HEK293T (cell line): ENCODE measurements at regions not wholly inside any gene's neighbourhood (a gene's known extent, or its start where the extent isn't known, plus 50 kb on each side); places are given as distances from the start of the nearest gene placed in this dataset.

Experiments
- CTCF ChIA-PET: fragments of 350-600 bp; formaldehyde crosslinking; extraction: SDS; loops from one replicate; lab custom pipeline; 2021; ENCODE audit warnings: antibody characterized with exemption, inconsistent platforms; lab: Yijun Ruan, JAX
- POLR2A ChIA-PET: fragments of 350-600 bp; formaldehyde crosslinking; extraction: SDS; loops from one replicate; lab custom pipeline; 2020; ENCODE audit warnings: antibody characterized with exemption, inconsistent platforms; lab: Yijun Ruan, JAX
- DNase-seq: peaks from one replicate; pipeline ENCODE4 v3.0.0; 2012; ENCODE audit warnings: mixed read lengths; ENCODE audit errors: extremely low spot score
- ARNT ChIP-seq: fragments of 450-650 bp; IDR thresholded peaks from 2 replicates; pipeline ENCODE4 v1.6.1; 2017; ENCODE audit warnings: mild to moderate bottlenecking
- BHLHE40 ChIP-seq: fragments of 450-650 bp; IDR thresholded peaks from 2 replicates; pipeline ENCODE4 v1.6.1; 2016; ENCODE audit warnings: mild to moderate bottlenecking, moderate library complexity, borderline replicate concordance
- CTBP1 ChIP-seq: fragments of 450-650 bp; IDR thresholded peaks from 2 replicates; pipeline ENCODE4 v1.6.1; 2016; ENCODE audit warnings: borderline replicate concordance
- ELF4 ChIP-seq: fragments of 450-650 bp; IDR thresholded peaks from 2 replicates; pipeline ENCODE4 v1.6.1; 2017; ENCODE audit warnings: antibody characterized with exemption
- FOXA1 ChIP-seq: fragments of 450-650 bp; IDR thresholded peaks from 2 replicates; pipeline ENCODE4 v1.6.1; 2016; ENCODE audit warnings: mild to moderate bottlenecking
- FOXK2 ChIP-seq: fragments of 450-650 bp; IDR thresholded peaks from 2 replicates; pipeline ENCODE4 v1.6.1; 2016; ENCODE audit warnings: mild to moderate bottlenecking
- FOXM1 ChIP-seq: fragments of 450-650 bp; IDR thresholded peaks from 2 replicates; pipeline ENCODE4 v1.6.1; 2017; ENCODE audit warnings: mild to moderate bottlenecking, borderline replicate concordance
- HDGF ChIP-seq: fragments of 450-650 bp; IDR thresholded peaks from 2 replicates; pipeline ENCODE4 v1.6.1; 2017; ENCODE audit warnings: antibody characterized with exemption, borderline replicate concordance
- L3MBTL2 ChIP-seq: fragments of 450-650 bp; conservative IDR thresholded peaks from 2 replicates; pipeline ENCODE4 v1.6.1; 2016; ENCODE audit warnings: mild to moderate bottlenecking
- LEF1 ChIP-seq: fragments of 450-650 bp; IDR thresholded peaks from 2 replicates; pipeline ENCODE4 v1.6.1; 2017; ENCODE audit warnings: mild to moderate bottlenecking, borderline replicate concordance
- NFRKB ChIP-seq: fragments of 450-650 bp; IDR thresholded peaks from 2 replicates; pipeline ENCODE4 v1.6.1; 2016; ENCODE audit warnings: mild to moderate bottlenecking, moderate library complexity
- SP1 ChIP-seq: fragments of 450-650 bp; IDR thresholded peaks from 2 replicates; pipeline ENCODE4 v1.6.1; 2017
- SUZ12 ChIP-seq: fragments of 450-650 bp; IDR thresholded peaks from 2 replicates; pipeline ENCODE4 v1.6.1; 2016; ENCODE audit warnings: mild to moderate bottlenecking
- TARDBP ChIP-seq: fragments of 450-650 bp; IDR thresholded peaks from 2 replicates; pipeline ENCODE4 v1.6.1; 2016
- ZNF384 ChIP-seq: fragments of 450-650 bp; IDR thresholded peaks from 2 replicates; pipeline ENCODE4 v1.6.1; 2016
- TF ChIP-seq, protein P1 (sequence below): fragments of 450-650 bp; IDR thresholded peaks from 2 replicates; pipeline ENCODE4 v1.6.1; 2016

- no peak for DNase-seq
- ChIA-PET CTCF (no interaction called here), POLR2A (no interaction called here)
- TF ChIP-seq FOXM1 (no peak), FOXA1 (no peak), SUZ12 (no peak), ARNT (no peak), NFRKB (no peak), ZNF384 (no peak), L3MBTL2 (no peak), ELF4 (no peak)
Measured at GRCh38 chr5:67339219-67339767, 142.7 kb upstream of the CD180 start.

- no peak for DNase-seq
- ChIA-PET CTCF (no interaction called here), POLR2A (no interaction called here)
- no peak for TF ChIP-seq NFRKB
- no peak for TF ChIP-seq FOXM1
- TF ChIP-seq ELF4, result no peak
- TF ChIP-seq LEF1, result no peak
- TF ChIP-seq TARDBP, result no peak
- no peak for TF ChIP-seq HDGF
- TF ChIP-seq, protein P1, sequence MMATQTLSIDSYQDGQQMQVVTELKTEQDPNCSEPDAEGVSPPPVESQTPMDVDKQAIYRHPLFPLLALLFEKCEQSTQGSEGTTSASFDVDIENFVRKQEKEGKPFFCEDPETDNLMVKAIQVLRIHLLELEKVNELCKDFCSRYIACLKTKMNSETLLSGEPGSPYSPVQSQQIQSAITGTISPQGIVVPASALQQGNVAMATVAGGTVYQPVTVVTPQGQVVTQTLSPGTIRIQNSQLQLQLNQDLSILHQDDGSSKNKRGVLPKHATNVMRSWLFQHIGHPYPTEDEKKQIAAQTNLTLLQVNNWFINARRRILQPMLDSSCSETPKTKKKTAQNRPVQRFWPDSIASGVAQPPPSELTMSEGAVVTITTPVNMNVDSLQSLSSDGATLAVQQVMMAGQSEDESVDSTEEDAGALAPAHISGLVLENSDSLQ, result no peak
- no peak for TF ChIP-seq ZNF384
- no peak for TF ChIP-seq SP1
- no peak for TF ChIP-seq FOXK2
- no peak for TF ChIP-seq SUZ12
- no peak for TF ChIP-seq L3MBTL2
- TF ChIP-seq CTBP1, result no peak
- TF ChIP-seq FOXA1, result no peak
- TF ChIP-seq BHLHE40, result no peak
Measured at GRCh38 chr5:67338421-67338820, 141.8 kb upstream of the CD180 start.

DNA sequence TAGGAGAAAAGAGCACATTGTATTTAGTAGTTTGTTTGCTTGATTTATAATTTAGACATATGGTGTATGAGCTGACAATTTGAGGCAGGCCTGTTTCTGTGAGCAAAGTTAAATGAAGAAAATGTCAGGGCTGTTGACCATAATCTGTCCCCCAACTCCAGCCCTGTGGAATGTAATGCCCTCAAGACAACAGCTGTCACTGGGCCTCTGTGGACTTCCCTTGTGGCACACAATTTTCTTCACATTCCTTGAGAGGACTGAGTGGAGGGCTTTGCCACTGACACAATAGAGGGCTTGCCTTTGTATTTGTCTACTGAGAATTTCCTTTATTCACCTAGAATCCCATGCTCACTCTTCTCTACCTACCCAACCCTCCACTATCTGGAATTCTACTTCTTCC is 141.2 kb upstream of the CD180 start:
- DNase-seq, result no peak
- POLR2A ChIA-PET, result no interaction called here
- TF ChIP-seq ELF4 (no peak), SUZ12 (no peak), ZNF384 (no peak), LEF1 (no peak), FOXM1 (no peak), SP1 (no peak), ARNT (no peak), CTBP1 (no peak), NFRKB (no peak), FOXK2 (no peak), HDGF (no peak), FOXA1 (no peak), BHLHE40 (no peak), TARDBP (no peak), L3MBTL2 (no peak)
- TF ChIP-seq, protein P1, result no peak
- CTCF ChIA-PET, result no interaction called here

DNA sequence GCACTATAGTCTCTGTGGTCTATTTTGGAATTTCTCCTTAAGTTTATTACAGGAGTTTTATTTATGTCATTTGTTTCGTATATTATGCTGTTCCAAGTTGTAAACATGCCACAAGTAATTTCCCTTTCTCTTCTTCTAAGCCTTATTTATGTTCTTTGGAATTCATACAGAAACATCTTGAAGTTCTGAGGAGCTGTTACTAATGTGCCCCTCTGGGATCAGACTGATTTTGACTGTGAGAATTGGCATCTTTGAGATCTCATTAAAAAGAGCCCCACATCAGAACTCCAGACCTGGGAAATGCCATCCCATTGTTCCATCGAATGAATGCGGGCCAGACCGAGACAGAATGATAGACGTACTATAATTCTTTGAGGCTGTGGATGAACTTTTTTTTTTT is 138.8 kb upstream of the CD180 start:
- CTCF ChIA-PET, result no interaction called here

DNA sequence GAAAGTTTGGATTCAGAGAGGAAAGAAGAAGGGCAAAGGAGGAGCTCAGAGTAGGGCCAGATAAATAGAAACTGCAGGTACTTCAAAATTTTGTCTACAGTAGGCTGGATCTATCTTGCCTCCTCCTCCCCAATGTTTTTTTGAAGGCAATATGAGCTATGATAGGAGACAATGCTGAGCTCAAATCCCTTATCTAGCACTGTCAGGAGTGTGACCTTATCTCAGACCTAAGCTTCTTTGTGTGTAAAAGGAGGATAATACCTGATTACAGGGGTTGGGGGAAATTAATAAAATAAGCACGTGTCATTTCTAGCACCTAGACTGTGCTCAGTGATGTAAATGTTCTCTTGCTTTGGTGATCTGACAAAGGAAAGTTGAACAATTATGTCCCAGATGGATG is 137.8 kb upstream of the CD180 start:
- CTCF ChIA-PET, result interaction anchor here (0.6 kb wide), 1 partner anchor 117 kb away, joined by 3 read pairs; no protein-coding TSS in a partner anchor
- POLR2A ChIA-PET, result no interaction called here
- TF ChIP-seq ARNT (no peak), LEF1 (no peak), FOXK2 (no peak), FOXM1 (no peak), TARDBP (no peak)
- TF ChIP-seq, protein P1, result no peak
- DNase-seq, result no peak

More for the DNA sequence above, 138.8 kb upstream of the CD180 start:
- POLR2A ChIA-PET, result no interaction called here
- no peak for DNase-seq
- TF ChIP-seq LEF1 (no peak), SP1 (no peak), HDGF (no peak), ELF4 (no peak), CTBP1 (no peak), ZNF384 (no peak), ARNT (no peak), TARDBP (no peak), SUZ12 (no peak), NFRKB (no peak), FOXA1 (no peak), L3MBTL2 (no peak), BHLHE40 (no peak), FOXK2 (no peak)
- TF ChIP-seq, protein P1, result no peak

GRCh38 chr5:67333171-67333570 is 136.6 kb upstream of the CD180 start:
- POLR2A ChIA-PET, result no interaction called here
- CTCF ChIA-PET, result no interaction called here
- TF ChIP-seq SUZ12 (no peak), NFRKB (no peak), FOXA1 (no peak), SP1 (no peak), CTBP1 (no peak), FOXK2 (no peak), ZNF384 (no peak), ELF4 (no peak)
- no peak for DNase-seq
